Upper lobe of right lung (tissue), 1 donor: ENCODE measurements at regions not wholly inside any gene's neighbourhood (a gene's known extent, or its start where the extent isn't known, plus 50 kb on each side); places are given as distances from the start of the nearest gene placed in this dataset.

Source experiments
- ATAC-seq: fragments of 200-7000 bp; cut with Tn5 transposase; one replicate; pipeline ENCODE4 v1.9.1; 2020; ENCODE audit warnings: mild to moderate bottlenecking, moderate library complexity
- DNase-seq: peaks from one replicate; pipeline ENCODE4 v3.0.0-alpha.2; 2020
- H3K27ac ChIP-seq: fragments of 200-600 bp; one replicate; pipeline ENCODE4 v1.8.0; 2022
- H3K27me3 ChIP-seq: fragments of 200-600 bp; one replicate; pipeline ENCODE4 v1.8.0; 2022; ENCODE audit warnings: mild to moderate bottlenecking
- H3K36me3 ChIP-seq: fragments of 200-600 bp; one replicate; pipeline ENCODE4 v1.8.0; 2022
- H3K4me1 ChIP-seq: fragments of 200-600 bp; one replicate; pipeline ENCODE4 v1.8.0; 2022
- H3K4me3 ChIP-seq: fragments of 200-600 bp; one replicate; pipeline ENCODE4 v1.8.0; 2022; ENCODE audit warnings: mild to moderate bottlenecking
- H3K9me3 ChIP-seq: fragments of 200-600 bp; one replicate; pipeline ENCODE4 v1.8.0; 2022
- CTCF ChIP-seq: fragments of 200-600 bp; IDR thresholded peaks from one replicate; pipeline ENCODE4 v1.8.0; 2022; ENCODE audit warnings: antibody characterized with exemption
- intact Hi-C: fragments of 100-400 bp; cut with DNase I; formaldehyde crosslinking; loops from one replicate; pipeline ENCODE4 v1.11.0; 2022
- donor health status: DM: no; HTN: yes; CAD: no; lungs with severe emphysema.

GRCh38 chr14:96980835-96981234 lies 183.7 kb downstream of the VRK1 start:
- intact Hi-C loops: no loop called here
- Histone ChIP-seq H3K36me3 (no peaks in the 10 kb centered on the region), H3K9me3 (no peaks in the 10 kb centered on the region), H3K27ac (no peak overlapping the region), H3K4me3 (no peak overlapping the region), H3K27me3 (no peaks in the 10 kb centered on the region), H3K4me1 (no peaks in the 10 kb centered on the region)
- no peak for ATAC-seq
- no peak for TF ChIP-seq CTCF
- DNase-seq: no peak

- Histone ChIP-seq H3K4me3 (no peak overlapping the region), H3K27me3 (no peaks in the 10 kb centered on the region), H3K36me3 (no peaks in the 10 kb centered on the region), H3K4me1 (no peaks in the 10 kb centered on the region), H3K27ac (no peak overlapping the region), H3K9me3 (no peaks in the 10 kb centered on the region)
- intact Hi-C loops: no loop called here
- no peak for TF ChIP-seq CTCF
- ATAC-seq (no peak), DNase-seq (no peak)
Measured at GRCh38 chr14:96986256-96987085, 189.3 kb downstream of the VRK1 start.

GRCh38 chr14:96987086-96987474 lies 189.9 kb downstream of the VRK1 start:
- Histone ChIP-seq H3K4me1 (no peaks in the 10 kb centered on the region), H3K27ac (no peak overlapping the region), H3K9me3 (no peaks in the 10 kb centered on the region), H3K27me3 (no peaks in the 10 kb centered on the region), H3K4me3 (no peak overlapping the region), H3K36me3 (no peaks in the 10 kb centered on the region)
- ATAC-seq: peak; percentile 32
- DNase-seq: no peak
- no peak for TF ChIP-seq CTCF
- intact Hi-C loops: no loop called here

GRCh38 chr14:96987771-96988170 lies 190.6 kb downstream of the VRK1 start:
- TF ChIP-seq CTCF: no peak
- Histone ChIP-seq H3K4me1 (no peaks in the 10 kb centered on the region), H3K4me3 (no peak overlapping the region), H3K36me3 (no peaks in the 10 kb centered on the region), H3K27me3 (no peaks in the 10 kb centered on the region), H3K9me3 (no peaks in the 10 kb centered on the region), H3K27ac (no peak overlapping the region)
- no peak for DNase-seq
- intact Hi-C loops: no loop called here
- ATAC-seq: no peak

- Histone ChIP-seq H3K36me3 (no peaks in the 10 kb centered on the region), H3K27ac (no peak overlapping the region), H3K27me3 (no peaks in the 10 kb centered on the region), H3K4me3 (no peak overlapping the region), H3K4me1 (no peaks in the 10 kb centered on the region), H3K9me3 (no peaks in the 10 kb centered on the region)
- no peak for DNase-seq
- no peak for ATAC-seq
- intact Hi-C loops: no loop called here
- no peak for TF ChIP-seq CTCF
Measured at GRCh38 chr14:96989306-96989705, 192.1 kb downstream of the VRK1 start.
